ENCODE measurements at regions not wholly inside any gene's neighbourhood (a gene's known extent, or its start where the extent isn't known, plus 50 kb on each side); places are given as distances from the start of the nearest gene placed in this dataset.

GRCh38 chr10:108791030-108791429 is 1132.3 kb downstream of the XPNPEP1 start:
- Histone ChIP-seq H3K36me3 (no peaks in the 10 kb centered on the region), H3K4me3 (no peak overlapping the region), H3K27ac (no peak overlapping the region), H3K4me1 (ENCODE audit: insufficient read depth) (no peaks in the 10 kb centered on the region), H3K9me3 (no peaks in the 10 kb centered on the region), H3K27me3 (no peaks in the 10 kb centered on the region)
- 77 to 90% (median 87%) methylated on average over 4 of the region's 4 CpGs for WGBS, 3 donors
- intact Hi-C loops (cut with DNase I), result no loop called here
- DNase-seq, result no peak
- no peak for TF ChIP-seq POLR2A (IDR thresholded peaks at IDR 0.05)
- TF ChIP-seq, protein P1, sequence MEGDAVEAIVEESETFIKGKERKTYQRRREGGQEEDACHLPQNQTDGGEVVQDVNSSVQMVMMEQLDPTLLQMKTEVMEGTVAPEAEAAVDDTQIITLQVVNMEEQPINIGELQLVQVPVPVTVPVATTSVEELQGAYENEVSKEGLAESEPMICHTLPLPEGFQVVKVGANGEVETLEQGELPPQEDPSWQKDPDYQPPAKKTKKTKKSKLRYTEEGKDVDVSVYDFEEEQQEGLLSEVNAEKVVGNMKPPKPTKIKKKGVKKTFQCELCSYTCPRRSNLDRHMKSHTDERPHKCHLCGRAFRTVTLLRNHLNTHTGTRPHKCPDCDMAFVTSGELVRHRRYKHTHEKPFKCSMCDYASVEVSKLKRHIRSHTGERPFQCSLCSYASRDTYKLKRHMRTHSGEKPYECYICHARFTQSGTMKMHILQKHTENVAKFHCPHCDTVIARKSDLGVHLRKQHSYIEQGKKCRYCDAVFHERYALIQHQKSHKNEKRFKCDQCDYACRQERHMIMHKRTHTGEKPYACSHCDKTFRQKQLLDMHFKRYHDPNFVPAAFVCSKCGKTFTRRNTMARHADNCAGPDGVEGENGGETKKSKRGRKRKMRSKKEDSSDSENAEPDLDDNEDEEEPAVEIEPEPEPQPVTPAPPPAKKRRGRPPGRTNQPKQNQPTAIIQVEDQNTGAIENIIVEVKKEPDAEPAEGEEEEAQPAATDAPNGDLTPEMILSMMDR (IDR thresholded peaks at IDR 0.05), result no peak
- TF ChIP-seq EP300 (IDR thresholded peaks at IDR 0.05), result no peak

- H3K36me3 ChIP-seq, result no peaks in the 10 kb centered on the region
- no peak overlapping the region for H3K4me3 ChIP-seq
- no peak for DNase-seq
- TF ChIP-seq POLR2A (IDR thresholded peaks at IDR 0.05) (no peak), EP300 (IDR thresholded peaks at IDR 0.05) (no peak)
- TF ChIP-seq, protein P1 (IDR thresholded peaks at IDR 0.05), result no peak
- no peaks in the 10 kb centered on the region for H3K4me1 ChIP-seq (ENCODE audit: insufficient read depth)
- no peak overlapping the region for H3K27ac ChIP-seq
- no peaks in the 10 kb centered on the region for H3K27me3 ChIP-seq
- peaks cover 0 to 2% of the 10 kb centered on the region in 2 donors for H3K9me3 ChIP-seq
- intact Hi-C loops (cut with DNase I), result no loop called here
- 78 to 93% (median 86%) methylated on average over 1 of the region's 1 CpG for WGBS, 3 donors
Observed at GRCh38 chr10:108789919-108790318, 1133.4 kb downstream of the XPNPEP1 start.

DNA sequence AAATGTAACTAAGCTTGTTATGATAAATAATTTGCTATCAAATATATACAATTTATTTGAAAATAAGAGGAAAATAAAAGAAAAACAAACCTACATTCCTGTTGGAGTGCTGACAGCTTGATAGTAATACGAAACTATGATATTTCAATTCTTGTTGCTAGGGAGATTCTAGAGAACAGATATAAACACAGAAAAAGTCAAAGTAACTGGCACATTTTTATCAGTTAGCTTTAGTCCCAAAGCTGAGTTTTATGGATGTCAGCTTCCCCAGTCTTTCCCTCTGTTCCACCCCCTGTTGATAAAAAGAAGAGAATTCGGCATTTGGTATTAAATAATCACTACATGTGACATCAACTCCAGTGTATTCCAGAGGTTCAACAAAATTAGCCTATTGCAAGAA is 1134.0 kb downstream of the XPNPEP1 start:
- intact Hi-C loops (cut with DNase I), result no loop called here
- no peak for DNase-seq
- no peak overlapping the region for H3K4me3 ChIP-seq
- no peak for TF ChIP-seq POLR2A (IDR thresholded peaks at IDR 0.05)
- TF ChIP-seq EP300 (IDR thresholded peaks at IDR 0.05), result no peak
- H3K9me3 ChIP-seq, result peaks cover 0 to 7% of the 10 kb centered on the region in 2 donors
- no peaks in the 10 kb centered on the region for H3K27me3 ChIP-seq
- no peak overlapping the region for H3K27ac ChIP-seq
- no peaks in the 10 kb centered on the region for H3K36me3 ChIP-seq
- 11 to 20% (median 13%) methylated on average over 2 of the region's 2 CpGs for WGBS, 3 donors
- no peaks in the 10 kb centered on the region for H3K4me1 ChIP-seq (ENCODE audit: insufficient read depth)

DNA sequence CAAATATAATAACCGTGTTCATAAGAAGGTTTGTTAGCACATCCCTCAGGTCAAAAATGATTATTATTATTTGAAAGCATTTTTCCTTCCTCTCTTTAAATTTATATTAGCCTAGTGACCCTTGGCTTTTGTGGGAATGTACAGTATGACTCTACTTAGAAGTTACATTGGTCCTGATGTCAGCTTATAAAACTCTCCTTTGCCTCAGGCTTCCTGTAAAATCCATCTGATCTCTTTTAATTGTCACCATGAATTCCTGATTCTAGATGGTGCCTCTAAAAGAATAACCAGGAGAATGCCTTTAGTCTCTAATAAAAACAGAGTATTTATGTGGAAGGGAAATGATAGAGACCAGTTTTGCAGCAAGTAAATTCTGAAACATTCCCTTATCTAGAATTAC is 1134.4 kb downstream of the XPNPEP1 start:
- no peak for TF ChIP-seq POLR2A (IDR thresholded peaks at IDR 0.05)
- TF ChIP-seq, protein P1 (IDR thresholded peaks at IDR 0.05), result no peak
- TF ChIP-seq EP300 (IDR thresholded peaks at IDR 0.05), result no peak
- intact Hi-C loops (cut with DNase I), result no loop called here

GRCh38 chr10:108787932-108788331 is 1135.4 kb downstream of the XPNPEP1 start:
- Histone ChIP-seq H3K36me3 (no peaks in the 10 kb centered on the region), H3K4me3 (no peak overlapping the region), H3K9me3 (peaks cover 0 to 7% of the 10 kb centered on the region in 2 donors), H3K27ac (no peak overlapping the region), H3K27me3 (no peaks in the 10 kb centered on the region), H3K4me1 (ENCODE audit: insufficient read depth) (no peaks in the 10 kb centered on the region)
- 32 to 55% (median 43%) methylated on average over 1 of the region's 1 CpG for WGBS, 3 donors
- DNase-seq, result no peak
- no peak for TF ChIP-seq EP300 (IDR thresholded peaks at IDR 0.05)
- no peak for TF ChIP-seq POLR2A (IDR thresholded peaks at IDR 0.05)
- TF ChIP-seq, protein P1 (IDR thresholded peaks at IDR 0.05), result no peak
- intact Hi-C loops (cut with DNase I), result no loop called here

More for the DNA sequence above, 1134.4 kb downstream of the XPNPEP1 start:
- Histone ChIP-seq H3K9me3 (peaks cover 0 to 7% of the 10 kb centered on the region in 2 donors), H3K36me3 (no peaks in the 10 kb centered on the region), H3K4me1 (ENCODE audit: insufficient read depth) (no peaks in the 10 kb centered on the region), H3K27ac (no peak overlapping the region), H3K4me3 (no peak overlapping the region), H3K27me3 (no peaks in the 10 kb centered on the region)
- DNase-seq, result no peak
- WGBS, 3 donors, result 6 to 8% (median 7%) methylated on average over 1 of the region's 1 CpG

All from ovary (tissue), 7 donors.